OCI-LY1 (cell line): ENCODE measurements at regions not wholly inside any gene's neighbourhood (a gene's known extent, or its start where the extent isn't known, plus 50 kb on each side); places are given as distances from the start of the nearest gene placed in this dataset.

Experiments
- H2AFZ ChIP-seq: fragments of 200-600 bp; sonication (generic), shearing (Covaris generic); 2 replicates; pipeline ENCODE4 v1.6.0; 2014; ENCODE audit warnings: antibody characterized with exemption, mild to moderate bottlenecking, low read length
- H3F3A ChIP-seq: fragments of 200-600 bp; sonication (generic), shearing (Covaris generic); 2 replicates; pipeline ENCODE4 v1.6.0; 2014; ENCODE audit warnings: mild to moderate bottlenecking, antibody characterized with exemption, low read length, moderate library complexity; ENCODE audit not compliant: insufficient read depth
- H3K27ac ChIP-seq: fragments of 200-600 bp; sonication (generic); 2 replicates; pipeline ENCODE4 v1.5.1; 2014; ENCODE audit warnings: low read length, mixed run types, mild to moderate bottlenecking, low read depth; ENCODE audit not compliant: poor library complexity, severe bottlenecking
- H3K27me3 ChIP-seq: fragments of 200-600 bp; sonication (generic); 2 replicates; pipeline ENCODE4 v1.6.0; 2014; ENCODE audit warnings: antibody characterized with exemption, mild to moderate bottlenecking, low read length, moderate library complexity; ENCODE audit not compliant: insufficient read depth
- H3K36me3 ChIP-seq: fragments of 200-600 bp; sonication (generic); 2 replicates; pipeline ENCODE4 v1.6.1; 2014; ENCODE audit warnings: mild to moderate bottlenecking, antibody characterized with exemption, low read length, moderate library complexity, mixed read lengths; ENCODE audit not compliant: insufficient read depth
- H3K4me1 ChIP-seq: fragments of 200-600 bp; sonication (generic); 2 replicates; pipeline ENCODE4 v1.5.1; 2014; ENCODE audit warnings: mild to moderate bottlenecking, low read length, moderate library complexity; ENCODE audit not compliant: insufficient read depth, severe bottlenecking
- H3K4me2 ChIP-seq: fragments of 200-600 bp; sonication (generic), shearing (Covaris generic); 2 replicates; pipeline ENCODE4 v1.6.1; 2014; ENCODE audit warnings: low read length
- H3K4me3 ChIP-seq: fragments of 200-600 bp; sonication (generic); 2 replicates; pipeline ENCODE4 v1.5.1; 2014; ENCODE audit warnings: low read length, low read depth, mild to moderate bottlenecking, mixed read lengths; ENCODE audit not compliant: poor library complexity, severe bottlenecking
- H3K79me2 ChIP-seq: fragments of 200-600 bp; shearing (Covaris generic); 2 replicates; pipeline ENCODE4 v1.6.1; 2016; ENCODE audit warnings: mixed run types, low read length, mixed read lengths; ENCODE audit not compliant: insufficient read depth
- H3K9ac ChIP-seq: fragments of 200-600 bp; sonication (generic), shearing (Covaris generic); 2 replicates; pipeline ENCODE4 v1.6.1; 2014; ENCODE audit warnings: mild to moderate bottlenecking, low read length, mixed read lengths
- H3K9me2 ChIP-seq: fragments of 200-600 bp; sonication (generic), shearing (Covaris generic); 2 replicates; pipeline ENCODE4 v1.6.1; 2014; ENCODE audit warnings: low read depth, mild to moderate bottlenecking, low read length, mixed read lengths
- H3K9me3 ChIP-seq: fragments of 200-600 bp; shearing (Covaris generic); 2 replicates; pipeline ENCODE4 v1.6.1; 2014; ENCODE audit warnings: low read length, mixed read lengths
- H4K20me1 ChIP-seq: fragments of 200-600 bp; sonication (generic), shearing (Covaris generic); 2 replicates; pipeline ENCODE4 v1.6.0; 2016; ENCODE audit warnings: mild to moderate bottlenecking, low read length; ENCODE audit not compliant: insufficient read depth
- CTCF ChIP-seq: fragments of 200-600 bp; sonication (generic), shearing (Covaris generic); IDR thresholded peaks from 2 replicates; pipeline ENCODE4 v1.5.1; 2017; ENCODE audit warnings: mild to moderate bottlenecking, antibody characterized with exemption, low read length, moderate library complexity, mixed read lengths
- EZH2 ChIP-seq: fragments of 200-600 bp; sonication (generic), shearing (Covaris generic); IDR thresholded peaks from 2 replicates; pipeline ENCODE4 v1.8.0; 2017; ENCODE audit warnings: borderline replicate concordance, mixed run types, mild to moderate bottlenecking, antibody characterized with exemption, low read length, moderate library complexity, mixed read lengths

- Histone ChIP-seq H3F3A (no peaks in the 10 kb centered on the region), H3K4me3 (no peak overlapping the region), H3K4me2 (no peak overlapping the region), H4K20me1 (no peaks in the 10 kb centered on the region), H3K4me1 (no peaks in the 10 kb centered on the region), H3K9ac (no peak overlapping the region), H3K36me3 (no peaks in the 10 kb centered on the region), H2AFZ (no peak overlapping the region), H3K9me2 (no peaks in the 10 kb centered on the region; the same call in 1 of the 2 replicates), H3K27me3 (no peaks in the 10 kb centered on the region), H3K9me3 (no peaks in the 10 kb centered on the region), H3K27ac (no peak overlapping the region), H3K79me2 (no peaks in the 10 kb centered on the region)
- TF ChIP-seq EZH2 (no peak), CTCF (no peak)
Observed at GRCh38 chr13:80881942-80882445, 541.1 kb upstream of the SPRY2 start.

DNA sequence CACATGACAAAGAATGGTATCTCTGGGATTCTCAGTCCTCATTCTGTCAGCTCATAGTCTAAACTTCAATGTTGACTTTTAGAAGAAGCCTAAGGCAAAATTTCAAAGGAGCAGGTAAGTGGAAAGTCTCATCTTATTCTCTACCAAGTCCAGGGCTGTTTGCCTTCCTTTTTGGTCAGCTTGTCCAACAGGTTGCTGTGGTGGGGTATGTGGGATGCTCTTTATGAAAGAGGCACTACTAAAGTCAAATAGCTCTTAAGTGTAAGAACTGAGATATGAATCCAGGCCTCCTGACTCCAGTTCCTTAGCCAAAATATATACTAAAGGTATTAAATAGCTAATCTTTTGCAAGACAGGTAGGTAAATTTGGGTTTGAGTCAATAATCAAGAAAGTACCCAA, 540.6 kb upstream of the SPRY2 start:
- Histone ChIP-seq H3K36me3 (no peaks in the 10 kb centered on the region), H3K9me2 (no peaks in the 10 kb centered on the region; the same call in 1 of the 2 replicates), H3F3A (no peaks in the 10 kb centered on the region)

GRCh38 chr13:80881034-80881433, 540.1 kb upstream of the SPRY2 start:
- Histone ChIP-seq H3K4me1 (no peaks in the 10 kb centered on the region), H3K27me3 (no peaks in the 10 kb centered on the region), H3K9me3 (no peaks in the 10 kb centered on the region), H3F3A (no peaks in the 10 kb centered on the region), H2AFZ (no peak overlapping the region), H3K4me2 (no peak overlapping the region), H3K9ac (no peak overlapping the region), H3K36me3 (no peaks in the 10 kb centered on the region), H4K20me1 (no peaks in the 10 kb centered on the region), H3K27ac (no peak overlapping the region), H3K4me3 (no peak overlapping the region), H3K9me2 (no peaks in the 10 kb centered on the region; the same call in 1 of the 2 replicates), H3K79me2 (no peaks in the 10 kb centered on the region)
- TF ChIP-seq CTCF (no peak), EZH2 (no peak)

More for the DNA sequence above, 540.6 kb upstream of the SPRY2 start:
- Histone ChIP-seq H3K79me2 (no peaks in the 10 kb centered on the region), H4K20me1 (no peaks in the 10 kb centered on the region), H3K4me3 (no peak overlapping the region), H3K4me2 (no peak overlapping the region), H3K27me3 (no peaks in the 10 kb centered on the region), H3K9ac (no peak overlapping the region), H3K4me1 (no peaks in the 10 kb centered on the region), H3K27ac (no peak overlapping the region), H3K9me3 (no peaks in the 10 kb centered on the region), H2AFZ (no peak overlapping the region)
- TF ChIP-seq CTCF: no peak
- TF ChIP-seq EZH2: no peak
